HG02759 (cell line): ENCODE measurements at regions not wholly inside any gene's neighbourhood (a gene's known extent, or its start where the extent isn't known, plus 50 kb on each side); places are given as distances from the start of the nearest gene placed in this dataset.
A peak's percentile ranks its signal among the peaks of the same experiment; 100 is the strongest.

ENCODE experiments used
- ATAC-seq: cut with Tn5 transposase; IDR thresholded peaks from one replicate; pipeline ENCODE4 v1.9.1; 2021; ENCODE audit warnings: mild to moderate bottlenecking, moderate library complexity; ENCODE audit not compliant: unreplicated experiment

- no peak for ATAC-seq
Measured at GRCh38 chr13:40460116-40460515, 206.3 kb downstream of the FOXO1 start.

- no peak for ATAC-seq
Measured at GRCh38 chr13:40464337-40465014, 202.0 kb downstream of the FOXO1 start.

- ATAC-seq = no peak
Measured at GRCh38 chr13:40465015-40465390, 201.4 kb downstream of the FOXO1 start.

GRCh38 chr13:40466272-40466671, 200.2 kb downstream of the FOXO1 start:
- no peak for ATAC-seq

GRCh38 chr13:40468227-40468838, 198.1 kb downstream of the FOXO1 start:
- ATAC-seq = no peak

GRCh38 chr13:40469581-40470310, 196.7 kb downstream of the FOXO1 start:
- ATAC-seq = no peak

- no peak for ATAC-seq
Measured at GRCh38 chr13:40470660-40471059, 195.8 kb downstream of the FOXO1 start.

- no peak for ATAC-seq
Measured at GRCh38 chr13:40471076-40471475, 195.4 kb downstream of the FOXO1 start.

GRCh38 chr13:40471911-40472310, 194.5 kb downstream of the FOXO1 start:
- no peak for ATAC-seq

GRCh38 chr13:40472427-40473220, 193.8 kb downstream of the FOXO1 start:
- ATAC-seq = peak; percentile 48

- no peak for ATAC-seq
Measured at GRCh38 chr13:40475617-40476016, 190.8 kb downstream of the FOXO1 start.

- no peak for ATAC-seq
Measured at GRCh38 chr13:40476175-40476958, 190.1 kb downstream of the FOXO1 start.

- ATAC-seq = no peak
Measured at GRCh38 chr13:40477623-40478608, 188.5 kb downstream of the FOXO1 start.

- no peak for ATAC-seq
Measured at GRCh38 chr13:40478775-40479174, 187.7 kb downstream of the FOXO1 start.

- no peak for ATAC-seq
Measured at GRCh38 chr13:40479196-40479845, 187.1 kb downstream of the FOXO1 start.

GRCh38 chr13:40480012-40480914, 186.2 kb downstream of the FOXO1 start:
- ATAC-seq = no peak

GRCh38 chr13:40480915-40481516, 185.4 kb downstream of the FOXO1 start:
- no peak for ATAC-seq
